Mesendoderm (in vitro differentiated cells): ENCODE measurements at regions not wholly inside any gene's neighbourhood (a gene's known extent, or its start where the extent isn't known, plus 50 kb on each side); places are given as distances from the start of the nearest gene placed in this dataset.

Experiments used
- DNase-seq: peaks from one replicate; pipeline ENCODE4 v3.0.0; 2013
- H2AK5ac ChIP-seq: 2 replicates; pipeline ENCODE4 v1.6.1; 2013; ENCODE audit warnings: low read length, inconsistent platforms
- H2BK120ac ChIP-seq: 2 replicates; pipeline ENCODE4 v1.6.1; 2013; ENCODE audit warnings: low read depth, mild to moderate bottlenecking, low read length, moderate library complexity, mixed read lengths
- H2BK15ac ChIP-seq: replicated peaks from 2 replicates; pipeline ENCODE4 v1.6.1; 2013; ENCODE audit warnings: low read depth, mild to moderate bottlenecking, moderate library complexity
- H2BK5ac ChIP-seq: 2 replicates; pipeline ENCODE4 v1.6.1; 2013; ENCODE audit warnings: low read length, inconsistent platforms
- H3K18ac ChIP-seq: 2 replicates; pipeline ENCODE4 v1.6.1; 2013; ENCODE audit warnings: mild to moderate bottlenecking, low read length, mixed read lengths
- H3K23ac ChIP-seq: one replicate; pipeline ENCODE4 v1.6.1; 2013; ENCODE audit warnings: low read length
- H3K27ac ChIP-seq: 2 replicates; pipeline ENCODE4 v1.5.1; 2013; ENCODE audit warnings: low read depth, mild to moderate bottlenecking, inconsistent platforms, low read length, moderate library complexity
- H3K27me3 ChIP-seq: 2 replicates; pipeline ENCODE4 v1.6.1; 2013; ENCODE audit warnings: low read length, control low read depth, mild to moderate bottlenecking, inconsistent platforms; ENCODE audit not compliant: insufficient read depth, poor library complexity
- H3K36me3 ChIP-seq: 2 replicates; pipeline ENCODE4 v1.6.1; 2013; ENCODE audit warnings: low read length, inconsistent platforms; ENCODE audit not compliant: control insufficient read depth, insufficient read depth
- H3K4ac ChIP-seq: one replicate; pipeline ENCODE4 v1.6.1; 2013; ENCODE audit warnings: low read depth, mild to moderate bottlenecking, low read length, moderate library complexity
- H3K4me1 ChIP-seq: 2 replicates; pipeline ENCODE4 v1.6.1; 2013; ENCODE audit warnings: low read depth, low read length, inconsistent platforms; ENCODE audit not compliant: control insufficient read depth
- H3K4me2 ChIP-seq: 2 replicates; pipeline ENCODE4 v1.6.1; 2013; ENCODE audit warnings: low read length
- H3K4me3 ChIP-seq: 2 replicates; pipeline ENCODE4 v1.5.1; 2013; ENCODE audit warnings: mild to moderate bottlenecking, low read length
- H3K56ac ChIP-seq: one replicate; pipeline ENCODE4 v1.6.1; 2013; ENCODE audit warnings: low read length
- H3K79me1 ChIP-seq: 2 replicates; pipeline ENCODE4 v1.6.1; 2013; ENCODE audit warnings: low read length, inconsistent platforms
- H3K79me2 ChIP-seq: 2 replicates; pipeline ENCODE4 v1.6.1; 2013; ENCODE audit warnings: mild to moderate bottlenecking, low read length; ENCODE audit not compliant: control insufficient read depth, insufficient read depth
- H3K9ac ChIP-seq: 2 replicates; pipeline ENCODE4 v1.6.1; 2013; ENCODE audit warnings: low read length, inconsistent platforms
- H4K5ac ChIP-seq: one replicate; pipeline ENCODE4 v1.6.1; 2013; ENCODE audit warnings: low read length
- H4K8ac ChIP-seq: one replicate; pipeline ENCODE4 v1.6.1; 2013; ENCODE audit warnings: low read depth, mild to moderate bottlenecking, control low read depth, low read length, moderate library complexity
- WGBS: extraction: QIAGEN DNeasy Blood & Tissue Kit; methylation state at CpG from one replicate; pipeline ENCODE4 v1.1.7; 2013; ENCODE audit warnings: low lambda C conversion rate, missing lambda C conversion rate; ENCODE audit not compliant: insufficient coverage; ENCODE audit errors: extremely low coverage; 5-methylcytosine and 5-hydroxymethylcytosine counted together

- Histone ChIP-seq H3K9ac (no peak overlapping the region), H3K27me3 (no peaks in the 10 kb centered on the region), H3K79me2 (no peaks in the 10 kb centered on the region), H3K23ac (no peak overlapping the region), H3K18ac (no peak overlapping the region), H3K4me2 (no peak overlapping the region), H2BK5ac (no peak overlapping the region), H2BK15ac (no peak overlapping the region), H3K27ac (no peak overlapping the region), H3K79me1 (no peaks in the 10 kb centered on the region), H4K8ac (no peak overlapping the region), H3K4me1 (no peaks in the 10 kb centered on the region), H3K56ac (no peak overlapping the region), H3K4me3 (no peak overlapping the region), H3K4ac (no peak overlapping the region), H2BK120ac (no peak overlapping the region), H4K5ac (no peak overlapping the region), H3K36me3 (no peaks in the 10 kb centered on the region), H2AK5ac (no peak overlapping the region)
- DNase-seq = no peak
- WGBS = no CpG with 5 or more reads among the region's 1 CpG
Measured at GRCh38 chr6:147088861-147089260, 115.4 kb upstream of the STXBP5 start.

GRCh38 chr6:147095316-147095715 is 108.9 kb upstream of the STXBP5 start:
- no peaks in the 10 kb centered on the region for H3K27me3 ChIP-seq
- no peaks in the 10 kb centered on the region for H3K79me2 ChIP-seq
- DNase-seq = no peak
- H2BK5ac ChIP-seq = no peak overlapping the region
- no peak overlapping the region for H3K56ac ChIP-seq
- H3K23ac ChIP-seq = no peak overlapping the region
- H2BK15ac ChIP-seq = no peak overlapping the region
- no peak overlapping the region for H3K4me2 ChIP-seq
- WGBS = no CpG with 5 or more reads among the region's 3 CpGs
- H3K4me3 ChIP-seq = no peak overlapping the region
- H3K4me1 ChIP-seq = no peaks in the 10 kb centered on the region
- no peaks in the 10 kb centered on the region for H3K79me1 ChIP-seq
- H3K27ac ChIP-seq = no peak overlapping the region
- no peak overlapping the region for H4K8ac ChIP-seq
- H2AK5ac ChIP-seq = no peak overlapping the region
- H3K9ac ChIP-seq = no peak overlapping the region
- H4K5ac ChIP-seq = no peak overlapping the region
- H3K36me3 ChIP-seq = no peaks in the 10 kb centered on the region
- no peak overlapping the region for H3K18ac ChIP-seq
- H3K4ac ChIP-seq = no peak overlapping the region
- no peak overlapping the region for H2BK120ac ChIP-seq

- H3K27me3 ChIP-seq = no peaks in the 10 kb centered on the region
- no peak overlapping the region for H3K23ac ChIP-seq
- H3K56ac ChIP-seq = no peak overlapping the region
- H2BK5ac ChIP-seq = no peak overlapping the region
- H4K8ac ChIP-seq = no peak overlapping the region
- DNase-seq = no peak
- H4K5ac ChIP-seq = no peak overlapping the region
- H3K36me3 ChIP-seq = no peaks in the 10 kb centered on the region
- H3K27ac ChIP-seq = no peak overlapping the region
- H3K18ac ChIP-seq = no peak overlapping the region
- no peaks in the 10 kb centered on the region for H3K79me2 ChIP-seq
- H3K79me1 ChIP-seq = no peaks in the 10 kb centered on the region
- H2BK120ac ChIP-seq = no peak overlapping the region
- H3K4ac ChIP-seq = no peak overlapping the region
- no peaks in the 10 kb centered on the region for H3K4me1 ChIP-seq
- no peak overlapping the region for H3K9ac ChIP-seq
- H3K4me3 ChIP-seq = no peak overlapping the region
- H3K4me2 ChIP-seq = no peak overlapping the region
- no peak overlapping the region for H2BK15ac ChIP-seq
- H2AK5ac ChIP-seq = no peak overlapping the region
- WGBS = no CpG with 5 or more reads among the region's 3 CpGs
Measured at GRCh38 chr6:147099974-147100373, 104.2 kb upstream of the STXBP5 start.

- no peak overlapping the region for H2BK120ac ChIP-seq
- H3K79me1 ChIP-seq = no peaks in the 10 kb centered on the region
- DNase-seq = no peak
- H3K27me3 ChIP-seq = no peaks in the 10 kb centered on the region
- H3K9ac ChIP-seq = no peak overlapping the region
- no peak overlapping the region for H4K5ac ChIP-seq
- no peak overlapping the region for H3K4ac ChIP-seq
- no peaks in the 10 kb centered on the region for H3K79me2 ChIP-seq
- no peak overlapping the region for H2BK15ac ChIP-seq
- no CpG with 5 or more reads among the region's 2 CpGs for WGBS
- H3K23ac ChIP-seq = no peak overlapping the region
- H3K4me1 ChIP-seq = no peaks in the 10 kb centered on the region
- H3K4me3 ChIP-seq = no peak overlapping the region
- no peak overlapping the region for H2BK5ac ChIP-seq
- no peak overlapping the region for H3K4me2 ChIP-seq
- H2AK5ac ChIP-seq = no peak overlapping the region
- no peak overlapping the region for H3K18ac ChIP-seq
- H3K56ac ChIP-seq = no peak overlapping the region
- no peak overlapping the region for H4K8ac ChIP-seq
- H3K36me3 ChIP-seq = no peaks in the 10 kb centered on the region
- no peak overlapping the region for H3K27ac ChIP-seq
Measured at GRCh38 chr6:147103007-147103406, 101.2 kb upstream of the STXBP5 start.

GRCh38 chr6:147103694-147104093 is 100.5 kb upstream of the STXBP5 start:
- H3K9ac ChIP-seq = no peak overlapping the region
- H3K4ac ChIP-seq = no peak overlapping the region
- no peak overlapping the region for H4K5ac ChIP-seq
- H3K79me1 ChIP-seq = no peaks in the 10 kb centered on the region
- no peak overlapping the region for H2BK15ac ChIP-seq
- no peak overlapping the region for H3K4me2 ChIP-seq
- H2BK5ac ChIP-seq = no peak overlapping the region
- no peak overlapping the region for H3K18ac ChIP-seq
- no peak for DNase-seq
- no peak overlapping the region for H3K23ac ChIP-seq
- no peak overlapping the region for H4K8ac ChIP-seq
- no peak overlapping the region for H3K27ac ChIP-seq
- no peak overlapping the region for H3K4me3 ChIP-seq
- H3K36me3 ChIP-seq = no peaks in the 10 kb centered on the region
- H3K27me3 ChIP-seq = no peaks in the 10 kb centered on the region
- H2BK120ac ChIP-seq = no peak overlapping the region
- H2AK5ac ChIP-seq = no peak overlapping the region
- no peaks in the 10 kb centered on the region for H3K79me2 ChIP-seq
- H3K56ac ChIP-seq = no peak overlapping the region
- H3K4me1 ChIP-seq = no peaks in the 10 kb centered on the region

GRCh38 chr6:147105786-147106185 is 98.4 kb upstream of the STXBP5 start:
- H3K79me1 ChIP-seq = no peaks in the 10 kb centered on the region
- WGBS = no CpG with 5 or more reads among the region's 5 CpGs
- no peak overlapping the region for H3K9ac ChIP-seq
- DNase-seq = no peak
- H3K18ac ChIP-seq = no peak overlapping the region
- H3K4me3 ChIP-seq = no peak overlapping the region
- H2AK5ac ChIP-seq = no peak overlapping the region
- H3K79me2 ChIP-seq = no peaks in the 10 kb centered on the region
- no peaks in the 10 kb centered on the region for H3K4me1 ChIP-seq
- H4K8ac ChIP-seq = no peak overlapping the region
- no peak overlapping the region for H3K4me2 ChIP-seq
- no peaks in the 10 kb centered on the region for H3K27me3 ChIP-seq
- H2BK5ac ChIP-seq = no peak overlapping the region
- H3K23ac ChIP-seq = no peak overlapping the region
- H2BK15ac ChIP-seq = no peak overlapping the region
- H3K4ac ChIP-seq = no peak overlapping the region
- no peaks in the 10 kb centered on the region for H3K36me3 ChIP-seq
- H4K5ac ChIP-seq = no peak overlapping the region
- H2BK120ac ChIP-seq = no peak overlapping the region
- H3K56ac ChIP-seq = no peak overlapping the region
- no peak overlapping the region for H3K27ac ChIP-seq
